MM.1S (cell line): ENCODE measurements at regions not wholly inside any gene's neighbourhood (a gene's known extent, or its start where the extent isn't known, plus 50 kb on each side); places are given as distances from the start of the nearest gene placed in this dataset.

ENCODE experiments used
- CTCF ChIP-seq: fragments of 300-600 bp; sonication (generic); IDR thresholded peaks from 2 replicates; pipeline ENCODE4 v1.5.1; 2016; ENCODE audit warnings: antibody characterized with exemption, low read length, mixed read lengths
- EZH2 ChIP-seq: fragments of 300-600 bp; sonication (generic); optimal IDR thresholded peaks from 2 replicates; pipeline ENCODE3; 2017; ENCODE audit warnings: low read depth, mild to moderate bottlenecking, antibody characterized with exemption, low read length, mixed read lengths

GRCh38 chr22:45099961-45100360 is 63.8 kb upstream of the NUP50 start:
- no peak for TF ChIP-seq EZH2
- TF ChIP-seq CTCF = no peak
